PC-9 (cell line): ENCODE measurements at regions not wholly inside any gene's neighbourhood (a gene's known extent, or its start where the extent isn't known, plus 50 kb on each side); places are given as distances from the start of the nearest gene placed in this dataset.

ENCODE experiments used
- CTCF ChIP-seq: fragments of 200-600 bp; sonication (generic); conservative IDR thresholded peaks from 2 replicates; pipeline ENCODE4 v1.6.1; 2017; ENCODE audit warnings: mixed run types, antibody characterized with exemption, mild to moderate bottlenecking, moderate library complexity
- EZH2 ChIP-seq: fragments of 200-600 bp; sonication (generic); IDR thresholded peaks from 2 replicates; pipeline ENCODE4 v1.8.0; 2017; ENCODE audit warnings: antibody characterized with exemption, low read depth

GRCh38 chrX:109184506-109185139, 297.3 kb downstream of the GUCY2F start:
- TF ChIP-seq CTCF, result no peak
- no peak for TF ChIP-seq EZH2
